ENCODE measurements at regions not wholly inside any gene's neighbourhood (a gene's known extent, or its start where the extent isn't known, plus 50 kb on each side); places are given as distances from the start of the nearest gene placed in this dataset.

DNA sequence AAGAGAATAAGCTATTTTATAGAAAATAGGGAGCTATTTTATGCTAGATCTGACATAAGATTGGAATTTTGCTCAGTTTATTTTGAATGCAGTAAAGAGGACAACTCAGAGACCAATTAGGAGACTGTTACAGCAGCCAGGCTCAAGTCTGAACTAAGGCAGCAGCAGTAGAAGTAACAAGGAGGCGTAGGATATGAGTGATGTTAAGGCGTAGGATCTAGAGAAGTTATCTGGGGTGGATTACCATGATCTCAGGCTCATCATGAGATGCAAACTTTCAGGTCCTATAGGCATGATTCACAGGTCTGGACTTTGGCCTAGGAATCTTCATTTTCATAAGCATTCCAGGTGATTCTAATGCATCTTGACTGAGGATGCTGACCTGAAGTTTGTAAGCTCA lies 108.9 kb upstream of the BLID start:
- TF ChIP-seq, protein P1, sequence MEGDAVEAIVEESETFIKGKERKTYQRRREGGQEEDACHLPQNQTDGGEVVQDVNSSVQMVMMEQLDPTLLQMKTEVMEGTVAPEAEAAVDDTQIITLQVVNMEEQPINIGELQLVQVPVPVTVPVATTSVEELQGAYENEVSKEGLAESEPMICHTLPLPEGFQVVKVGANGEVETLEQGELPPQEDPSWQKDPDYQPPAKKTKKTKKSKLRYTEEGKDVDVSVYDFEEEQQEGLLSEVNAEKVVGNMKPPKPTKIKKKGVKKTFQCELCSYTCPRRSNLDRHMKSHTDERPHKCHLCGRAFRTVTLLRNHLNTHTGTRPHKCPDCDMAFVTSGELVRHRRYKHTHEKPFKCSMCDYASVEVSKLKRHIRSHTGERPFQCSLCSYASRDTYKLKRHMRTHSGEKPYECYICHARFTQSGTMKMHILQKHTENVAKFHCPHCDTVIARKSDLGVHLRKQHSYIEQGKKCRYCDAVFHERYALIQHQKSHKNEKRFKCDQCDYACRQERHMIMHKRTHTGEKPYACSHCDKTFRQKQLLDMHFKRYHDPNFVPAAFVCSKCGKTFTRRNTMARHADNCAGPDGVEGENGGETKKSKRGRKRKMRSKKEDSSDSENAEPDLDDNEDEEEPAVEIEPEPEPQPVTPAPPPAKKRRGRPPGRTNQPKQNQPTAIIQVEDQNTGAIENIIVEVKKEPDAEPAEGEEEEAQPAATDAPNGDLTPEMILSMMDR (conservative IDR thresholded peaks at IDR 0.05; ENCODE audit: low read length): no peak
- TF ChIP-seq EZH2phosphoT487 (IDR thresholded peaks at IDR 0.05; ENCODE audit: borderline replicate concordance): no peak

Measured in Loucy (cell line).